ENCODE measurements at regions not wholly inside any gene's neighbourhood (a gene's known extent, or its start where the extent isn't known, plus 50 kb on each side); places are given as distances from the start of the nearest gene placed in this dataset.

DNA sequence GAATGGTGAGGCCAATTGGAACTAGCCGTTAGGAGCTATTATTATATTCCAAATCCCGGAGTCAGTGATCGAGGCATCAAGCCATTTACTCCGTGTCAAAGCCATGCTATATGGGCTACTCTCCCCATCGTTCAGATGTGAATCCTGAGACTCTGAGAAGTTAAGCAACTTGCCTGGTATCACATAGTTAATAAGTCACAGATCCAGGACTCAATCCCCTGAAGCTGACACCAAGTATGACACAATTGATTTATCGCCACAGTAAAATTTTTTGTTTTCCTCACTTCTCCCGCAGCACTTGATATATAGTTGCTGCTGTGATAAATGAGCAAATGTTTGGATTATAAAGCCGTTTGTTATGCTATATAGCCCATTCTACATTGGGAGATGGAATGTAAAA is 50.8 kb upstream of the TSHZ2 start:
- DNase-seq (ENCODE audit: low read depth): no peak
- H3K4me3 ChIP-seq (ENCODE audit: low read depth, low read length): no peak overlapping the region
- TF ChIP-seq CTCF (IDR thresholded peaks at IDR 0.05; ENCODE audit: insufficient read depth, low read length): no peak

DNA sequence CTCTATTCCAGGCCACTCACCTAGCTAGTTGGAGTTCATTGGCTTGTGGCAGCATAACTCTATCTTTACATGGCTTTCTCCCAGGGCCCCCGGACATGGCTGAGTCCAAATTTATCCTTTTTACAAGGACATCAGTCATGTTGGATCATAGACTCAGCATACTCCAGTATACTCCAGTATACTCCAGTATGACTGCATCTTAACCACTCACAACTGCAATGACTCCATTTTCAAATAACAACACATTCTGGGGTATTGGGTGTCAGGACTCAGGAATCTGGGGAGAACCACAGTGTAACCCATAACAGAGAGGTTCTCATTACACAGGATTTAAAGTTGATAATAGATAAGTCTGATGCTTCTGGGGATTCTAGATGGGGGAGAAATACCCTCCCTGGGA is 53.8 kb upstream of the TSHZ2 start:
- no peak overlapping the region for H3K4me3 ChIP-seq (ENCODE audit: low read depth, low read length)
- DNase-seq (ENCODE audit: low read depth): no peak
- no peak for TF ChIP-seq CTCF (IDR thresholded peaks at IDR 0.05; ENCODE audit: insufficient read depth, low read length)

DNA sequence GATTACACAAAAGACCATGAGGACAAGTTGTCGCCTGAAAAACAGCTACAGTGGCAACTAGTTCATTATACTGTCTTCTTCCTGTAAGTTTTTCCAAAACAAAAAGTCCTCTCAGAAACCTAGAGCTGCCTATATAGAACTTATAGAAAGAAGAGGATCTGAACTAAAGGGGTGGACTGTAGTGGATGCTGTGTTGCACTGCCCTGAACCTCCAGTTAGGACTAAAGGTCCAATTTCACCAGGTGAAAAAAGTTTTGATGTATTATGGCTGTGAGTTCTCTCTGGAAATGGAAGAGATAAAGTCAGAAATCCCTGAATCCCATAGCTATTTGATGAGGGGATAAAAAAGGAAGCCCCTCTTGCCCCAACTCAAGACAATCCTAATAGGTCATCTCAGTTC is 56.6 kb upstream of the TSHZ2 start:
- DNase-seq (ENCODE audit: low read depth): no peak
- no peak for TF ChIP-seq CTCF (IDR thresholded peaks at IDR 0.05; ENCODE audit: insufficient read depth, low read length)
- H3K4me3 ChIP-seq (ENCODE audit: low read depth, low read length): no peak overlapping the region

DNA sequence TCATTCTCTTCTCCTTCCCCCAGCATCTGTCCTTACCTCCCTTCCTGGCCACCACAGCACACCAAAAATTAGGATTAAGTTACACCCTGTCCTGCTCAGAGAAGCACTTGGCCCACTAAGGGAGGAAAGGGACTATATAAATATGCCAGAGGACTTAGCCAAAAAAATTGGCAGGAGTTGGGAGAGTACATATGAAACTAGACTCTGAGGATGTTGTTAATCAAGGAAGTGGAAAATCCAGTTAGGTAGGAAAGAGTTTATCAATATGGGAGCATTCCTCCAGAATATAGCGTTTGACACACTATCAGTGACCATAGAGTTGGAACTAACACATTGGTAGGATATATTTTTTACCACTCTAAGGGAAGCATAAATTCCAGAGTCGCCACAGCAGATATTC is 57.3 kb upstream of the TSHZ2 start:
- TF ChIP-seq CTCF (IDR thresholded peaks at IDR 0.05; ENCODE audit: insufficient read depth, low read length): no peak
- no peak overlapping the region for H3K4me3 ChIP-seq (ENCODE audit: low read depth, low read length)
- no peak for DNase-seq (ENCODE audit: low read depth)

DNA sequence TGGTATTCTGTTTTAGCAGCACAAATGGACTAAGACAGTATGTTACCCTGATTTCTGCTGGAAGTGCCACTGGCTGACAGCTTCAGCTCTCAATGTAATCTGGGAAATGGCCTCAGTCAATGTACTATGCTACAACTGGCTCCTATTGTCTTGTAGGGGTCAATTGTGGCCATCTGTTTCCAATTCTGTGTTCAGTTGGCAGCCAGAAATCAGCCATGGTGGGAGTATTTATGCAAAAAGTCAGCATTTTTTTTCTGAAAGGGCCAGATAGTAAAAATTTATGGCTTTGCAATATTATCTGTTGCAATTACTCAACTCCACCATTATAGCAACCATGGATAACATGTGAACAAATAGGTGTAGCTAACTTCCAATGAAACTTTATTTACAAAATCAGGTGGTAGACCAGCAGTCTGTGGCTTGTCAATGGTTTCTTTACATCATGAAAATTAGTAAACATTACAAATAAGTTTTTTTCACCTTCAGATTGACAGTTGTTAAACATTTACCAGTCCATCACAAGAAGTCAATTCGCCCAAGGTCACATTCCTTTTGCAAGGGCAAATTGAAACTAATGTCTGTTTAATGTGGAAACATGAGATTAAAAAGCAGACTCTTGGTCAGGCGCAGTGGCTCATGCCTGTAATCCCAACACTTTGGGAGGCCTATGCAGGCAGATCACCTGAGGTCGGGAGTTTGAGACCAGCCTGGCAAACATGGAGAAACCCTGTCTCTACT is 58.3 kb upstream of the TSHZ2 start:
- no peak for TF ChIP-seq CTCF (IDR thresholded peaks at IDR 0.05; ENCODE audit: insufficient read depth, low read length)
- no peak for DNase-seq (ENCODE audit: low read depth)
- H3K4me3 ChIP-seq (ENCODE audit: low read depth, low read length): no peak overlapping the region

- H3K4me3 ChIP-seq (ENCODE audit: low read depth, low read length): no peak overlapping the region
- no peak for DNase-seq (ENCODE audit: low read depth)
- TF ChIP-seq CTCF (IDR thresholded peaks at IDR 0.05; ENCODE audit: insufficient read depth, low read length): no peak
Measured at GRCh38 chr20:52905241-52905994, 66.7 kb upstream of the TSHZ2 start.
